OCI-LY3 (cell line): ENCODE measurements at regions not wholly inside any gene's neighbourhood (a gene's known extent, or its start where the extent isn't known, plus 50 kb on each side); places are given as distances from the start of the nearest gene placed in this dataset.

Experiments
- H2AFZ ChIP-seq: fragments of 200-600, 300-600 bp; shearing (Covaris generic); 2 replicates; pipeline ENCODE4 v1.6.0; 2014; ENCODE audit warnings: antibody characterized with exemption, low read depth, low read length
- H3K27ac ChIP-seq: fragments of 200-600, 300-600 bp; sonication (generic); 2 replicates; pipeline ENCODE4 v1.5.1; 2014; ENCODE audit warnings: mild to moderate bottlenecking, low read length, moderate library complexity, mixed read lengths
- H3K27me3 ChIP-seq: fragments of 200-600, 300-600 bp; sonication (generic); 2 replicates; pipeline ENCODE4 v1.6.1; 2014; ENCODE audit warnings: low read depth, low read length, mixed read lengths
- H3K36me3 ChIP-seq: fragments of 200-600, 300-600 bp; sonication (generic); replicated peaks from 2 replicates; pipeline ENCODE3; 2014; ENCODE audit warnings: low read depth, low read length, mixed read lengths
- H3K4me1 ChIP-seq: fragments of 300-600, 200-600 bp; sonication (generic); 2 replicates; pipeline ENCODE4 v1.6.1; 2014; ENCODE audit warnings: low read length, mixed read lengths
- H3K4me2 ChIP-seq: fragments of 200-600, 300-600 bp; sonication (generic); 2 replicates; pipeline ENCODE4 v1.6.1; 2014; ENCODE audit warnings: low read length, mixed read lengths
- H3K4me3 ChIP-seq: fragments of 300-600, 200-600 bp; sonication (generic); 2 replicates; pipeline ENCODE4 v1.5.1; 2014; ENCODE audit warnings: antibody characterized with exemption, mild to moderate bottlenecking, low read length, moderate library complexity
- H3K79me2 ChIP-seq: fragments of 300-600, 200-600 bp; shearing (Covaris generic); 2 replicates; pipeline ENCODE4 v1.6.1; 2014; ENCODE audit warnings: mild to moderate bottlenecking, low read length, mixed read lengths
- H3K9ac ChIP-seq: fragments of 300-600, 200-600 bp; shearing (Covaris generic); 2 replicates; pipeline ENCODE4 v1.6.0; 2014; ENCODE audit warnings: mild to moderate bottlenecking, low read length, moderate library complexity
- H3K9me3 ChIP-seq: fragments of 200-600, 300-600 bp; shearing (Covaris generic); 2 replicates; pipeline ENCODE4 v1.6.1; 2014; ENCODE audit warnings: low read length, mixed read lengths; ENCODE audit not compliant: insufficient read depth
- H4K20me1 ChIP-seq: fragments of 200-600, 300-600 bp; sonication (generic); 2 replicates; pipeline ENCODE4 v1.6.1; 2016; ENCODE audit warnings: low read length, mixed read lengths; ENCODE audit not compliant: insufficient read depth
- EZH2phosphoT487 ChIP-seq: fragments of 200-600 bp; shearing (Covaris generic); IDR thresholded peaks from 2 replicates; pipeline ENCODE4 v1.6.1; 2018; ENCODE audit warnings: antibody characterized with exemption, mixed run types, low read depth
- TF ChIP-seq, protein P1 (sequence below): fragments of 200-600, 300-600 bp; sonication (generic); IDR thresholded peaks from 2 replicates; pipeline ENCODE4 v1.5.1; 2014; ENCODE audit warnings: antibody characterized with exemption, low read length, low read depth

DNA sequence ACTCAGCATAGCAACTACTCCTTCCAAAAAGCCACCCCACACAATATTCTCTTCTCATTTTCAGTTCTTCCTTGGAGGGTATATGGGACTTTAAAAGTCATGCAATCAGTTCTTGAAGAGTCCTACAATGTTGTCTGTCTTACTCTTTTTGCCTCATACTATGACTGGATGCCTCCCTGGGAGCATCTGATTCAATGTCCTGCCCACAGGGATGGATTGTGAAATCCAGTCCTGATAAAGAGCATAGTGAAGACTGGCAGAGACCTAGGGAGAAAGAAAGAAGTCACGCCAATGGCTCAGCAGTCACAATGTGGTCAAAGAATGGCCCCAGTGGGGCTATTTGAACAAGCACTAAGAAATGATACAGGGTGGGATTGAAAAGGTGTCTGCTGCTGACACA lies 155.1 kb upstream of the SERPINE2 start:
- Histone ChIP-seq H3K4me2 (no peak overlapping the region), H3K4me1 (peaks cover 6% of the 10 kb centered on the region; the same call in 1 of the 2 replicates), H3K9me3 (no peaks in the 10 kb centered on the region), H3K9ac (no peak overlapping the region), H3K27me3 (no peaks in the 10 kb centered on the region; the same call in 1 of the 2 replicates), H4K20me1 (no peaks in the 10 kb centered on the region), H3K36me3 (no peaks in the 10 kb centered on the region), H3K27ac (no peak overlapping the region), H3K79me2 (no peaks in the 10 kb centered on the region), H2AFZ (no peak overlapping the region), H3K4me3 (no peak overlapping the region)
- TF ChIP-seq, protein P1, sequence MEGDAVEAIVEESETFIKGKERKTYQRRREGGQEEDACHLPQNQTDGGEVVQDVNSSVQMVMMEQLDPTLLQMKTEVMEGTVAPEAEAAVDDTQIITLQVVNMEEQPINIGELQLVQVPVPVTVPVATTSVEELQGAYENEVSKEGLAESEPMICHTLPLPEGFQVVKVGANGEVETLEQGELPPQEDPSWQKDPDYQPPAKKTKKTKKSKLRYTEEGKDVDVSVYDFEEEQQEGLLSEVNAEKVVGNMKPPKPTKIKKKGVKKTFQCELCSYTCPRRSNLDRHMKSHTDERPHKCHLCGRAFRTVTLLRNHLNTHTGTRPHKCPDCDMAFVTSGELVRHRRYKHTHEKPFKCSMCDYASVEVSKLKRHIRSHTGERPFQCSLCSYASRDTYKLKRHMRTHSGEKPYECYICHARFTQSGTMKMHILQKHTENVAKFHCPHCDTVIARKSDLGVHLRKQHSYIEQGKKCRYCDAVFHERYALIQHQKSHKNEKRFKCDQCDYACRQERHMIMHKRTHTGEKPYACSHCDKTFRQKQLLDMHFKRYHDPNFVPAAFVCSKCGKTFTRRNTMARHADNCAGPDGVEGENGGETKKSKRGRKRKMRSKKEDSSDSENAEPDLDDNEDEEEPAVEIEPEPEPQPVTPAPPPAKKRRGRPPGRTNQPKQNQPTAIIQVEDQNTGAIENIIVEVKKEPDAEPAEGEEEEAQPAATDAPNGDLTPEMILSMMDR = no peak
- no peak for TF ChIP-seq EZH2phosphoT487

- Histone ChIP-seq H3K4me2 (no peak overlapping the region), H3K27me3 (no peaks in the 10 kb centered on the region), H3K27ac (no peak overlapping the region), H3K36me3 (no peaks in the 10 kb centered on the region), H2AFZ (no peak overlapping the region), H3K9me3 (no peaks in the 10 kb centered on the region), H3K79me2 (no peaks in the 10 kb centered on the region), H3K9ac (no peak overlapping the region), H3K4me1 (peaks cover 6% of the 10 kb centered on the region; the same call in 1 of the 2 replicates), H4K20me1 (no peaks in the 10 kb centered on the region), H3K4me3 (no peak overlapping the region)
- TF ChIP-seq, protein P1 = no peak
- no peak for TF ChIP-seq EZH2phosphoT487
Observed at GRCh38 chr2:224191465-224191864, 152.4 kb upstream of the SERPINE2 start.

- TF ChIP-seq, protein P1 = no peak
- TF ChIP-seq EZH2phosphoT487 = no peak
- no peaks in the 10 kb centered on the region for H3K27me3 ChIP-seq
Observed at GRCh38 chr2:224190936-224191270, 151.8 kb upstream of the SERPINE2 start.

DNA sequence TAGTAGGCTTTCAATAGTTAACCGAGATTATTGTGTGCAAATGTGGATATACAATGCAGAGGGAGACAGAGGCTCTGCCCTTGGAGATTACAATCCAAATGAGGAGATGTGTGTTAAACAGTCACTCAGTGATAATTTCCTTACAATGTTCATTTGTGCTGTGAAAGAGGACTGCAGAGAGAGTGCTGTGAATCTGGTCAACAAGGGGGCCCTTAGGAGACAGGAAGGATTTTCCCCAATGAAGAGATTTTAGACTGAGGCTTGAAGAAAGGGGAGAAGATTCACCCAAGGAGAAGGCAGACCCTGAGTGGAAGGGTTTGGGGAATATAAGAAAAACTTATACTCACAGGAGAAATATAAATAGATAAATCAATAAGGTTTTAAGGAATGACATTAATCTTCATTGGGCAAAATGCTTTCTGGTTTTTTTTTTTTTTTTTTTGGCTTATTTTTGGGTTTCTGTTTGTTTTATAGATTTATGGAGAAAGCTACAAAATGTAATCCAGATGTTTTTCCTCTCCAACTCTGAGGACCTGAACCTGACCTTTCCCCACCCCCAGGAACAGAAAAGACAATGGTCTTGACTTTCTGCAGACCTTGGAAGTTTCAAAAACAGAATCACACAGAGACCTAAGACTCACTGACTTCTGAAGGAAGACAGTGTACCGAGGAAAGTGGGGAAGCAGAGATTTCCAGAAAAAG lies 151.3 kb upstream of the SERPINE2 start:
- H3K4me1 ChIP-seq = peaks cover 6% of the 10 kb centered on the region; the same call in 1 of the 2 replicates
- no peak overlapping the region for H3K4me3 ChIP-seq
- H4K20me1 ChIP-seq = no peaks in the 10 kb centered on the region
- no peak for TF ChIP-seq EZH2phosphoT487
- TF ChIP-seq, protein P1 = no peak
- H2AFZ ChIP-seq = no peak overlapping the region
- H3K36me3 ChIP-seq = no peaks in the 10 kb centered on the region
- no peaks in the 10 kb centered on the region for H3K9me3 ChIP-seq
- H3K9ac ChIP-seq = no peak overlapping the region
- H3K4me2 ChIP-seq = no peak overlapping the region
- no peaks in the 10 kb centered on the region for H3K79me2 ChIP-seq
- H3K27me3 ChIP-seq = no peaks in the 10 kb centered on the region
- no peak overlapping the region for H3K27ac ChIP-seq

More at GRCh38 chr2:224190936-224191270, 151.8 kb upstream of the SERPINE2 start:
- Histone ChIP-seq H3K4me1 (peaks cover 6% of the 10 kb centered on the region; the same call in 1 of the 2 replicates), H3K36me3 (no peaks in the 10 kb centered on the region), H4K20me1 (no peaks in the 10 kb centered on the region), H3K9ac (no peak overlapping the region), H2AFZ (no peak overlapping the region), H3K9me3 (no peaks in the 10 kb centered on the region), H3K27ac (no peak overlapping the region), H3K4me3 (no peak overlapping the region), H3K79me2 (no peaks in the 10 kb centered on the region), H3K4me2 (no peak overlapping the region)
